Bronchial epithelial cell (primary cell): ENCODE measurements at regions not wholly inside any gene's neighbourhood (a gene's known extent, or its start where the extent isn't known, plus 50 kb on each side); places are given as distances from the start of the nearest gene placed in this dataset.

ENCODE experiments used
- DNase-seq: peaks from one replicate; pipeline ENCODE4 v3.0.0-alpha.2; 2010; ENCODE audit warnings: low read depth
- FAIRE-seq: peaks from 2 replicates; lab custom pipeline; 2011; peaks lifted over from hg19 to GRCh38; lab: Jason Lieb, UNC
- H3K27me3 ChIP-seq: 2 replicates; pipeline ENCODE4 v1.5.1; 2011; ENCODE audit warnings: low read length; ENCODE audit not compliant: control insufficient read depth, insufficient read depth
- H3K36me3 ChIP-seq: 2 replicates; pipeline ENCODE4 v1.5.1; 2011; ENCODE audit warnings: low read length; ENCODE audit not compliant: control insufficient read depth, insufficient read depth
- H3K4me3 ChIP-seq: 2 replicates; pipeline ENCODE4 v1.5.1; 2011; ENCODE audit warnings: mild to moderate bottlenecking, low read depth, low read length, control low read depth
- CTCF ChIP-seq: IDR thresholded peaks from 2 replicates; pipeline ENCODE4 v1.5.1; 2011; ENCODE audit warnings: mild to moderate bottlenecking, moderate library complexity, low read length, control low read depth, inconsistent platforms; ENCODE audit not compliant: insufficient read depth, severe bottlenecking

- Histone ChIP-seq H3K36me3 (no peaks in the 10 kb centered on the region), H3K4me3 (no peak overlapping the region), H3K27me3 (no peaks in the 10 kb centered on the region)
- FAIRE-seq = peak; percentile 87
- DNase-seq = no peak
- TF ChIP-seq CTCF = no peak
These were observed 418.8 kb downstream of the SHANK2 start for GRCh38 chr11:70833554-70833953.

GRCh38 chr11:70834277-70834940 is 418.0 kb downstream of the SHANK2 start:
- Histone ChIP-seq H3K27me3 (no peaks in the 10 kb centered on the region), H3K4me3 (no peak overlapping the region), H3K36me3 (no peaks in the 10 kb centered on the region)
- peak; percentile 96 for FAIRE-seq
- no peak for TF ChIP-seq CTCF
- no peak for DNase-seq

GRCh38 chr11:70834984-70835560 is 417.3 kb downstream of the SHANK2 start:
- no peak for DNase-seq
- TF ChIP-seq CTCF = no peak
- Histone ChIP-seq H3K36me3 (no peaks in the 10 kb centered on the region), H3K27me3 (no peaks in the 10 kb centered on the region), H3K4me3 (no peak overlapping the region)
- peak; percentile 32 for FAIRE-seq

- Histone ChIP-seq H3K4me3 (no peak overlapping the region), H3K27me3 (no peaks in the 10 kb centered on the region), H3K36me3 (no peaks in the 10 kb centered on the region)
- FAIRE-seq = no peak
- no peak for TF ChIP-seq CTCF
- DNase-seq = no peak
These were observed 416.3 kb downstream of the SHANK2 start for GRCh38 chr11:70836071-70836470.

GRCh38 chr11:70838198-70838597 is 414.2 kb downstream of the SHANK2 start:
- FAIRE-seq (no peak), DNase-seq (no peak)
- Histone ChIP-seq H3K4me3 (no peak overlapping the region), H3K27me3 (no peaks in the 10 kb centered on the region), H3K36me3 (no peaks in the 10 kb centered on the region)
- TF ChIP-seq CTCF = no peak

- FAIRE-seq = no peak
- no peak for TF ChIP-seq CTCF
- no peak for DNase-seq
- no peak overlapping the region for H3K4me3 ChIP-seq
- no peaks in the 10 kb centered on the region for H3K27me3 ChIP-seq
- H3K36me3 ChIP-seq = no peaks in the 10 kb centered on the region
These were observed 412.5 kb downstream of the SHANK2 start for GRCh38 chr11:70839851-70840250.
